ENCODE measurements at regions not wholly inside any gene's neighbourhood (a gene's known extent, or its start where the extent isn't known, plus 50 kb on each side); places are given as distances from the start of the nearest gene placed in this dataset.

DNA sequence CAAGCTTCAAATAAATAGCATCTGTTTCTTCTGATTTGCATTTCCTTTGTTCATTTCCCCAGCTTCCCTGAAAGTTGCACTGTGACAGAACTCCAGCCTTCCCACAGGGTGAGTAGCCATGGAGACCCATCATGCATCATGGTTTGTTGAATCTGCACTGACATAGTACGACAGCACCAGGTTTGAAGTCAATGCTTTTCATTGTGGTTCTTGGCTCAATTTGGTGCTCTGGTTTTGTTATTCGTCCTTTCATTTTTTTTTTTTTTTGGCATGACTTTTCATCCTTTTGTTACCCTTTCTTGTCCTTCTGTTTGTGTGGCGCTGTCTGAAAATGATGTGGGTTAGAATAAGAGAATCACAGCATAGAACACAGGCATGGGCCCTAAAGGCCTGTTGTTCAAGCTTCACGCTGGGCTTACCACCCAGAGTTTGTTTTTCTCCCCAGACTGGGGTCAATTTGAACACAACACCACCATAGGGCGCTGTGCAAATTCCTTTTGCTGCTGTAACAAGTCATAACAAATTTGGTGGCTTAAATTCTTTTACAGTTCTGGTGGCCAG is 206.2 kb upstream of the CDH10 start:
- ChIA-PET CTCF (no interaction called here), POLR2A (no interaction called here)
- no peak overlapping the region for H3K27ac Mint-ChIP-seq
- ATAC-seq (no peak), DNase-seq (ENCODE audit: low spot score) (no peak)
- H3K9me3 Mint-ChIP-seq = peaks cover 17% of the 10 kb centered on the region
- TF ChIP-seq NR3C1 (CRISPR knock-in tag; conservative IDR thresholded peaks at IDR 0.05; ENCODE audit: low read depth) (no peak), EMX1 (CRISPR knock-in tag; IDR thresholded peaks at IDR 0.05) (no peak), ZMAT4 (CRISPR knock-in tag; IDR thresholded peaks at IDR 0.05) (no peak), TEAD1 (CRISPR knock-in tag; IDR thresholded peaks at IDR 0.05) (no peak), SMAD4 (CRISPR knock-in tag; IDR thresholded peaks at IDR 0.05) (no peak), GRHL2 (CRISPR knock-in tag; IDR thresholded peaks at IDR 0.05; ENCODE audit: insufficient replicate concordance, severe bottlenecking) (no peak), MYBL2 (CRISPR knock-in tag; IDR thresholded peaks at IDR 0.05) (no peak), USF2 (CRISPR knock-in tag; IDR thresholded peaks at IDR 0.05) (no peak), TP53 (CRISPR knock-in tag; IDR thresholded peaks at IDR 0.05) (no peak), IRF1 (CRISPR knock-in tag; IDR thresholded peaks at IDR 0.05) (no peak), ZNF121 (CRISPR knock-in tag; IDR thresholded peaks at IDR 0.05) (no peak), FOXP4 (CRISPR knock-in tag; IDR thresholded peaks at IDR 0.05) (no peak)
- no peak overlapping the region for H3K4me3 Mint-ChIP-seq
- peaks cover 3% of the 10 kb centered on the region for H3K36me3 Mint-ChIP-seq
- H3K27me3 Mint-ChIP-seq (ENCODE audit: low read depth) = no peaks in the 10 kb centered on the region
- peaks cover 23% of the 10 kb centered on the region for H3K4me1 Mint-ChIP-seq

- CTCF ChIA-PET = no interaction called here
- no peak for TF ChIP-seq USF2 (CRISPR knock-in tag; IDR thresholded peaks at IDR 0.05)
- no peak for TF ChIP-seq TEAD1 (CRISPR knock-in tag; IDR thresholded peaks at IDR 0.05)
- TF ChIP-seq, protein P1, sequence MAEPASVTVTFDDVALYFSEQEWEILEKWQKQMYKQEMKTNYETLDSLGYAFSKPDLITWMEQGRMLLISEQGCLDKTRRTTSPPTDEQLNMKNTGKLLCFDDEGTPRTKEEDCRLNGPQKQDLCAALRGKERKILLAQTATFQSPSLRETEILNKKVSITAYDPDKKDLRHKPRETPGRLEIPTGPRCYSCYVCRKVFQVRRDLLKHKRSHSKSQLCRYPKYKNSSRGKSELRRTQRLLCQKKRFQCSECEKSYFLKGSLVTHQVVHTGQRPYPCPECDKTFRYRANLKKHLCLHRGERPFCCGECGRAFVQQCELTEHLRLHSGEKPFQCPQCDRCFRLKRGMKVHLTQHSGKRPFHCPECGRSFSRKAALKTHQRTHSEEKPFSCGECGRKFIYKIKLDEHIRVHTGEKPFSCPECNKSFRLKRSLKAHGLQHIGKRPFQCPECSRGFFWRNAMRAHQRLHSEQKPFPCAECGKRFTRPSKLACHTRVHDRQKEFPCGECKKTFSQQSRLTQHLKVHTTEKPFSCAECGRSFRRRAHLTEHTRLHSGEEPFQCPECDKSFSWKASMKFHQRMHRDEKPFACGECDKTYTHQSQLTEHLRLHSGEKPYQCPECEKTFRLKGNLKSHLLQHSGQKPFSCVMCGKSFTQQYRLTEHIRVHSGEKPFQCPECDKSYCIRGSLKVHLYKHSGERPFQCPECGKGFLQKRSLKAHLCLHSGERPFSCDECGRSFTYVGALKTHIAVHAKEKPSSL (CRISPR knock-in tag; conservative IDR thresholded peaks at IDR 0.05) = no peak
- no peak for TF ChIP-seq ATF3 (CRISPR knock-in tag; conservative IDR thresholded peaks at IDR 0.05)
- TF ChIP-seq CDX4 (CRISPR knock-in tag; IDR thresholded peaks at IDR 0.05; ENCODE audit: borderline replicate concordance) = no peak
- no peak for TF ChIP-seq NFATC4 (CRISPR knock-in tag; IDR thresholded peaks at IDR 0.05)
- no peak for TF ChIP-seq NR2C2 (CRISPR knock-in tag; IDR thresholded peaks at IDR 0.05)
- TF ChIP-seq, protein P2, sequence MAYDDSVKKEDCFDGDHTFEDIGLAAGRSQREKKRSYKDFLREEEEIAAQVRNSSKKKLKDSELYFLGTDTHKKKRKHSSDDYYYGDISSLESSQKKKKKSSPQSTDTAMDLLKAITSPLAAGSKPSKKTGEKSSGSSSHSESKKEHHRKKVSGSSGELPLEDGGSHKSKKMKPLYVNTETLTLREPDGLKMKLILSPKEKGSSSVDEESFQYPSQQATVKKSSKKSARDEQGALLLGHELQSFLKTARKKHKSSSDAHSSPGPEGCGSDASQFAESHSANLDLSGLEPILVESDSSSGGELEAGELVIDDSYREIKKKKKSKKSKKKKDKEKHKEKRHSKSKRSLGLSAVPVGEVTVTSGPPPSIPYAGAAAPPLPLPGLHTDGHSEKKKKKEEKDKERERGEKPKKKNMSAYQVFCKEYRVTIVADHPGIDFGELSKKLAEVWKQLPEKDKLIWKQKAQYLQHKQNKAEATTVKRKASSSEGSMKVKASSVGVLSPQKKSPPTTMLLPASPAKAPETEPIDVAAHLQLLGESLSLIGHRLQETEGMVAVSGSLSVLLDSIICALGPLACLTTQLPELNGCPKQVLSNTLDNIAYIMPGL (CRISPR knock-in tag; IDR thresholded peaks at IDR 0.05) = no peak
- TF ChIP-seq, protein P3, sequence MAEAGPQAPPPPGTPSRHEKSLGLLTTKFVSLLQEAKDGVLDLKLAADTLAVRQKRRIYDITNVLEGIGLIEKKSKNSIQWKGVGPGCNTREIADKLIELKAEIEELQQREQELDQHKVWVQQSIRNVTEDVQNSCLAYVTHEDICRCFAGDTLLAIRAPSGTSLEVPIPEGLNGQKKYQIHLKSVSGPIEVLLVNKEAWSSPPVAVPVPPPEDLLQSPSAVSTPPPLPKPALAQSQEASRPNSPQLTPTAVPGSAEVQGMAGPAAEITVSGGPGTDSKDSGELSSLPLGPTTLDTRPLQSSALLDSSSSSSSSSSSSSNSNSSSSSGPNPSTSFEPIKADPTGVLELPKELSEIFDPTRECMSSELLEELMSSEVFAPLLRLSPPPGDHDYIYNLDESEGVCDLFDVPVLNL (CRISPR knock-in tag; IDR thresholded peaks at IDR 0.05; ENCODE audit: borderline replicate concordance, low read depth) = no peak
- TF ChIP-seq NR1H2 (CRISPR knock-in tag; IDR thresholded peaks at IDR 0.05) = no peak
- TF ChIP-seq, protein P4, sequence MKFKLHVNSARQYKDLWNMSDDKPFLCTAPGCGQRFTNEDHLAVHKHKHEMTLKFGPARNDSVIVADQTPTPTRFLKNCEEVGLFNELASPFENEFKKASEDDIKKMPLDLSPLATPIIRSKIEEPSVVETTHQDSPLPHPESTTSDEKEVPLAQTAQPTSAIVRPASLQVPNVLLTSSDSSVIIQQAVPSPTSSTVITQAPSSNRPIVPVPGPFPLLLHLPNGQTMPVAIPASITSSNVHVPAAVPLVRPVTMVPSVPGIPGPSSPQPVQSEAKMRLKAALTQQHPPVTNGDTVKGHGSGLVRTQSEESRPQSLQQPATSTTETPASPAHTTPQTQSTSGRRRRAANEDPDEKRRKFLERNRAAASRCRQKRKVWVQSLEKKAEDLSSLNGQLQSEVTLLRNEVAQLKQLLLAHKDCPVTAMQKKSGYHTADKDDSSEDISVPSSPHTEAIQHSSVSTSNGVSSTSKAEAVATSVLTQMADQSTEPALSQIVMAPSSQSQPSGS (CRISPR knock-in tag; IDR thresholded peaks at IDR 0.05; ENCODE audit: borderline replicate concordance, low read depth) = no peak
Observed at GRCh38 chr5:24849210-24849609, 204.4 kb upstream of the CDH10 start.

More at GRCh38 chr5:24849210-24849609, 204.4 kb upstream of the CDH10 start:
- DNase-seq (ENCODE audit: low spot score) = no peak
- H3K9me3 Mint-ChIP-seq = peaks cover 12% of the 10 kb centered on the region
- no peak overlapping the region for H3K4me3 Mint-ChIP-seq
- no peak for ATAC-seq
- H3K4me1 Mint-ChIP-seq = peaks cover 14% of the 10 kb centered on the region
- POLR2A ChIA-PET = no interaction called here
- no peak overlapping the region for H3K27ac Mint-ChIP-seq
- H3K27me3 Mint-ChIP-seq (ENCODE audit: low read depth) = no peaks in the 10 kb centered on the region
- H3K36me3 Mint-ChIP-seq = peaks cover 3% of the 10 kb centered on the region

Data from WTC11 (cell line).